Astrocyte (in vitro differentiated cells and primary cell): ENCODE measurements at regions not wholly inside any gene's neighbourhood (a gene's known extent, or its start where the extent isn't known, plus 50 kb on each side); places are given as distances from the start of the nearest gene placed in this dataset.

Experiments
- EZH2 ChIP-seq: IDR thresholded peaks from 2 replicates; pipeline ENCODE4 v1.6.1; 2012; ENCODE audit warnings: mild to moderate bottlenecking, low read length, inconsistent platforms; ENCODE audit not compliant: insufficient read depth
- TF ChIP-seq, protein P1 (sequence below): IDR thresholded peaks from 2 replicates; pipeline ENCODE4 v1.5.1; 2011; ENCODE audit warnings: low read depth, mild to moderate bottlenecking, inconsistent platforms, low read length, moderate library complexity; ENCODE audit not compliant: insufficient read depth

DNA sequence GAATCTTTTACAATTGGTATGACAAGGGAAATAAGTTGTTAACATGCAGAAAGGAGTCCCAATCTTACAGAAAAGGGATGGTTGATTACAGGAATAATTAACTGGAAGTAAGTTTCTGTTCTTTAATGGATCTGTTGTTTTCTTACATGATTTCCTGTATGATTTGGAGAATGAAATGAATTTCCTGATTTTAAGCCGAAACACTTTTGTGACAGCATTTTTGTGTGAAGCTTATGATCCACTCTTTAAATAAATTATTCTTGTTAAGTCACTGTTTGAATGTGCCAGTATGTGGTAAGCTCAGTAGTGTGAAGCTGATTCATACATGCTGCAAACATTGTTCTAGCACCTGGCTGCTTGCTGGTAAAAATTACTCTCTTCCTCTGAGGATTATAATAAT, 516.2 kb downstream of the DCDC2C start:
- TF ChIP-seq, protein P1, sequence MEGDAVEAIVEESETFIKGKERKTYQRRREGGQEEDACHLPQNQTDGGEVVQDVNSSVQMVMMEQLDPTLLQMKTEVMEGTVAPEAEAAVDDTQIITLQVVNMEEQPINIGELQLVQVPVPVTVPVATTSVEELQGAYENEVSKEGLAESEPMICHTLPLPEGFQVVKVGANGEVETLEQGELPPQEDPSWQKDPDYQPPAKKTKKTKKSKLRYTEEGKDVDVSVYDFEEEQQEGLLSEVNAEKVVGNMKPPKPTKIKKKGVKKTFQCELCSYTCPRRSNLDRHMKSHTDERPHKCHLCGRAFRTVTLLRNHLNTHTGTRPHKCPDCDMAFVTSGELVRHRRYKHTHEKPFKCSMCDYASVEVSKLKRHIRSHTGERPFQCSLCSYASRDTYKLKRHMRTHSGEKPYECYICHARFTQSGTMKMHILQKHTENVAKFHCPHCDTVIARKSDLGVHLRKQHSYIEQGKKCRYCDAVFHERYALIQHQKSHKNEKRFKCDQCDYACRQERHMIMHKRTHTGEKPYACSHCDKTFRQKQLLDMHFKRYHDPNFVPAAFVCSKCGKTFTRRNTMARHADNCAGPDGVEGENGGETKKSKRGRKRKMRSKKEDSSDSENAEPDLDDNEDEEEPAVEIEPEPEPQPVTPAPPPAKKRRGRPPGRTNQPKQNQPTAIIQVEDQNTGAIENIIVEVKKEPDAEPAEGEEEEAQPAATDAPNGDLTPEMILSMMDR, result no peak
- no peak for TF ChIP-seq EZH2
